Renal cortical epithelial cell (primary cell): ENCODE measurements at regions not wholly inside any gene's neighbourhood (a gene's known extent, or its start where the extent isn't known, plus 50 kb on each side); places are given as distances from the start of the nearest gene placed in this dataset.
"Not testable (repeated sequence)": the region's sequence is repeated elsewhere in the genome, so short reads cannot be mapped to it uniquely, and the experiment has no call there.

Experiments used
- DNase-seq: peaks from one replicate; pipeline ENCODE4 v3.0.0-alpha.2; 2011; ENCODE audit warnings: low read depth

- no peak for DNase-seq
Observed at GRCh38 chr4:123638834-123639233, 242.2 kb downstream of the SPRY1 start.

- DNase-seq = peak; percentile 74
Observed at GRCh38 chr4:123640271-123640670, 243.7 kb downstream of the SPRY1 start.

GRCh38 chr4:123640824-123641223 lies 244.2 kb downstream of the SPRY1 start:
- no peak for DNase-seq

GRCh38 chr4:123643691-123644090 lies 247.1 kb downstream of the SPRY1 start:
- DNase-seq = no peak

- no peak for DNase-seq
Observed at GRCh38 chr4:123649250-123649644, 252.7 kb downstream of the SPRY1 start.

- peak; percentile 86 for DNase-seq
Observed at GRCh38 chr4:123649645-123650391, 253.2 kb downstream of the SPRY1 start.

- peak; percentile 33 for DNase-seq
Observed at GRCh38 chr4:123651066-123651465, 254.5 kb downstream of the SPRY1 start.

- DNase-seq = no peak
Observed at GRCh38 chr4:123651536-123652180, 255.1 kb downstream of the SPRY1 start.

- DNase-seq = no peak
Observed at GRCh38 chr4:123652476-123652875, 255.9 kb downstream of the SPRY1 start.

GRCh38 chr4:123653236-123653635 lies 256.6 kb downstream of the SPRY1 start:
- DNase-seq = no peak

- DNase-seq = not testable (repeated sequence)
Observed at GRCh38 chr4:123656746-123657294, 260.2 kb downstream of the SPRY1 start.

GRCh38 chr4:123657606-123658005 lies 261.0 kb downstream of the SPRY1 start:
- not testable (repeated sequence) for DNase-seq

GRCh38 chr4:123659262-123659661 lies 262.7 kb downstream of the SPRY1 start:
- no peak for DNase-seq

- peak; percentile 47 for DNase-seq
Observed at GRCh38 chr4:123659730-123660129, 263.1 kb downstream of the SPRY1 start.

GRCh38 chr4:123661080-123661737 lies 264.6 kb downstream of the SPRY1 start:
- DNase-seq = peak; percentile 38

GRCh38 chr4:123662827-123663226 lies 266.2 kb downstream of the SPRY1 start:
- no peak for DNase-seq

GRCh38 chr4:123666486-123666885 lies 269.9 kb downstream of the SPRY1 start:
- DNase-seq = no peak

- DNase-seq = no peak
Observed at GRCh38 chr4:123667496-123667895, 270.9 kb downstream of the SPRY1 start.

- DNase-seq = no peak
Observed at GRCh38 chr4:123667991-123668390, 271.4 kb downstream of the SPRY1 start.

GRCh38 chr4:123671636-123672404 lies 275.2 kb downstream of the SPRY1 start:
- DNase-seq = peak; percentile 36

GRCh38 chr4:123672987-123673386 lies 276.4 kb downstream of the SPRY1 start:
- DNase-seq = peak; percentile 95

GRCh38 chr4:123673971-123674370 lies 277.4 kb downstream of the SPRY1 start:
- peak; percentile 93 for DNase-seq
